ENCODE measurements at regions not wholly inside any gene's neighbourhood (a gene's known extent, or its start where the extent isn't known, plus 50 kb on each side); places are given as distances from the start of the nearest gene placed in this dataset.
"Not testable (repeated sequence)": the region's sequence is repeated elsewhere in the genome, so short reads cannot be mapped to it uniquely, and the experiment has no call there.

DNA sequence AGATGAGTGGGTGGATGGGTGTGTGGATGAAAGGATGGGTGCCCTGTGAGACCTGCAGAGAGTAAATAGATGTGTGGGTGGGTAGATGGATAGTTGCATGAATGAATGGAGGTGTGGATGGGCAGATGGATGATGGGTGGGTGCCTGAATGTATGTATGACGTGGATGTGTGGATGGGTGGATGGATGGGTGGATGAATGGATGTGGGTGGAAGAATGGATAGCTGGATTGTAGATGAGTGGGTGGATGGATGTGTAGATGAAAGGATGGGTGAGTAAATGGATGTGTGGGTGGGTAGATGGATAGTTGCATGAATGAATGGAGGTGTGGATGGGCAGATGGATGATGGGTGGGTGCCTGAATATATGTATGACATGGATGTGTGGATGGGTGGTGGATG lies 374.7 kb downstream of the BRD1 start:
- TF ChIP-seq POLR2A, CTCF (IDR thresholded peaks at IDR 0.05): not testable (repeated sequence)

Measured in heart left ventricle (tissue), 13 donors.